ENCODE measurements at regions not wholly inside any gene's neighbourhood (a gene's known extent, or its start where the extent isn't known, plus 50 kb on each side); places are given as distances from the start of the nearest gene placed in this dataset.

DNA sequence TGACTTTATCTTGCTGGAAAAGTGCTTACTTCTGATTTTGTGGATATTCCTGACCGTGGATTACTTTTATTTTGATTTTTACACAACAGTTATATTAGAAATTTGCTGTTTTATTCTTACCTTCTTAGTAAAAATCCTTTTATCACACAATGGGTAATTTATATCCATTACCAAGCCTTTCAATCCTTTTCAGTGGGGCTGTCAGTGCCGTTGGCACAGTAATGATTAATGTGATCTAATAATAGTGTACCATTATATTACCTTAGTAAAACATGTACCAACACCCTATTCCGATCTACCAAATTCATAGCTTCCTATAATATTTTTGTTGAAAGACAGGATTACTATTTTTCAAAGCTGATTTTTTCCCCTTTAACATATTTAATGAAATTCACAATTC lies 87.3 kb upstream of the ZNF536 start:
- Mint-ChIP-seq H3K4me3 (no peak overlapping the region), H3K9me3 (ENCODE audit: insufficient read depth) (no peaks in the 10 kb centered on the region), H3K4me1 (no peaks in the 10 kb centered on the region), H3K27me3 (peaks cover 4% of the 10 kb centered on the region), H3K27ac (no peak overlapping the region)
- ChIA-PET CTCF (no interaction called here), POLR2A (no interaction called here)
- no peaks in the 10 kb centered on the region for H4K20me1 ChIP-seq (ENCODE audit: control insufficient read depth, insufficient read depth, low read length, poor library complexity, severe bottlenecking)
- DNase-seq (no peak), ATAC-seq (ENCODE audit: low read depth) (no peak)
- WGBS (ENCODE audit: insufficient coverage): no CpG with 5 or more reads among the region's 3 CpGs
- no peak overlapping the region for H3K4me3 ChIP-seq (ENCODE audit: control extremely low read depth in 1 of 5, extremely low read depth in 1 of 5, insufficient read depth in 1 of 5, low read depth in 2 of 5, low read length in 4 of 5)
- no peak overlapping the region for H2AFZ ChIP-seq (ENCODE audit: insufficient read depth, low read depth, low read length, poor library complexity, severe bottlenecking)
- H3K4me2 ChIP-seq (replicated peaks; ENCODE audit: low read depth, low read length, poor library complexity, severe bottlenecking): no peak overlapping the region
- no peaks in the 10 kb centered on the region for H3K79me2 ChIP-seq (ENCODE audit: control insufficient read depth, insufficient read depth, low read length)
- TF ChIP-seq EZH2 (IDR thresholded peaks at IDR 0.05; ENCODE audit: borderline replicate concordance, insufficient read depth, low read depth, low read length, poor library complexity, severe bottlenecking): no peak
- TF ChIP-seq, protein P1, sequence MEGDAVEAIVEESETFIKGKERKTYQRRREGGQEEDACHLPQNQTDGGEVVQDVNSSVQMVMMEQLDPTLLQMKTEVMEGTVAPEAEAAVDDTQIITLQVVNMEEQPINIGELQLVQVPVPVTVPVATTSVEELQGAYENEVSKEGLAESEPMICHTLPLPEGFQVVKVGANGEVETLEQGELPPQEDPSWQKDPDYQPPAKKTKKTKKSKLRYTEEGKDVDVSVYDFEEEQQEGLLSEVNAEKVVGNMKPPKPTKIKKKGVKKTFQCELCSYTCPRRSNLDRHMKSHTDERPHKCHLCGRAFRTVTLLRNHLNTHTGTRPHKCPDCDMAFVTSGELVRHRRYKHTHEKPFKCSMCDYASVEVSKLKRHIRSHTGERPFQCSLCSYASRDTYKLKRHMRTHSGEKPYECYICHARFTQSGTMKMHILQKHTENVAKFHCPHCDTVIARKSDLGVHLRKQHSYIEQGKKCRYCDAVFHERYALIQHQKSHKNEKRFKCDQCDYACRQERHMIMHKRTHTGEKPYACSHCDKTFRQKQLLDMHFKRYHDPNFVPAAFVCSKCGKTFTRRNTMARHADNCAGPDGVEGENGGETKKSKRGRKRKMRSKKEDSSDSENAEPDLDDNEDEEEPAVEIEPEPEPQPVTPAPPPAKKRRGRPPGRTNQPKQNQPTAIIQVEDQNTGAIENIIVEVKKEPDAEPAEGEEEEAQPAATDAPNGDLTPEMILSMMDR (IDR thresholded peaks at IDR 0.05): no peak
- no peaks in the 10 kb centered on the region for H3K27me3 ChIP-seq (replicated peaks in 1 of 4; ENCODE audit: control extremely low read depth in 1 of 4, control insufficient read depth in 3 of 4, insufficient read depth in 4 of 4, low read length in 3 of 4)
- no peak overlapping the region for H3K9ac ChIP-seq (ENCODE audit: low read length)
- intact Hi-C loops (cut with micrococcal nuclease): no loop called here
- peaks cover 0 to 9% (median 0%) of the 10 kb centered on the region in 3 donors for H3K9me3 ChIP-seq (ENCODE audit: control extremely low read depth in 1 of 3, control insufficient read depth in 2 of 3, insufficient read depth in 1 of 3, low read length in 2 of 3)
- no peaks in the 10 kb centered on the region for H3K4me1 ChIP-seq (ENCODE audit: control insufficient read depth in 2 of 2, insufficient read depth in 2 of 2, low read length in 2 of 2)
- H3K27ac ChIP-seq (ENCODE audit: low read length in 2 of 2): no peak overlapping the region
- no peaks in the 10 kb centered on the region for H3K36me3 ChIP-seq (replicated peaks in 1 of 2; ENCODE audit: control extremely low read depth in 1 of 2, control insufficient read depth in 1 of 2, extremely low read depth in 1 of 2, insufficient read depth in 2 of 2, low read length in 1 of 2)

DNA sequence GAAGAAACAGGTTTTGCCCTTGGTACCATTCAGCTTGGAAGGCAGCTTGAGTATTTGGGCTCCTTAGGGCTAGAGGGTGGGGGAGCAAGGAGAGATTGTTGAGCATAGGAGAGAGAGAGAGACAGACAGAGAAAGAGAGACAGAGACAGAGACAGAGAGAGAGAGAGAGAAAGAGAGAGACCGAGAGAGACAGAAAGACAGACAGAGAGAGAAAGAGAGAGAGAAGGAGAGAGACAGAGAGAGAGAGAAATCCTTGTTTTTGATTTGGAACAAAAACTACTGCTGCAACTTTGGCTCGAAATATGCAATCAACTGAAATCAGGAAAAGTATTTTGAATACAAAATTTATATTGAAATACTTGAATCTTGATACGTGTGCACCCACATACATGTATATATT lies 85.8 kb upstream of the ZNF536 start:
- Histone ChIP-seq H3K27ac (ENCODE audit: low read length in 2 of 2) (no peak overlapping the region), H3K9me3 (ENCODE audit: control extremely low read depth in 1 of 3, control insufficient read depth in 2 of 3, insufficient read depth in 1 of 3, low read length in 2 of 3) (peaks cover 0 to under 1% (median 0%) of the 10 kb centered on the region in 3 donors), H3K4me3 (ENCODE audit: control extremely low read depth in 1 of 5, extremely low read depth in 1 of 5, insufficient read depth in 1 of 5, low read depth in 2 of 5, low read length in 4 of 5) (no peak overlapping the region), H3K36me3 (replicated peaks in 1 of 2; ENCODE audit: control extremely low read depth in 1 of 2, control insufficient read depth in 1 of 2, extremely low read depth in 1 of 2, insufficient read depth in 2 of 2, low read length in 1 of 2) (no peaks in the 10 kb centered on the region), H3K27me3 (replicated peaks in 1 of 4; ENCODE audit: control extremely low read depth in 1 of 4, control insufficient read depth in 3 of 4, insufficient read depth in 4 of 4, low read length in 3 of 4) (no peaks in the 10 kb centered on the region), H4K20me1 (ENCODE audit: control insufficient read depth, insufficient read depth, low read length, poor library complexity, severe bottlenecking) (no peaks in the 10 kb centered on the region), H3K9ac (ENCODE audit: low read length) (no peak overlapping the region), H2AFZ (ENCODE audit: insufficient read depth, low read depth, low read length, poor library complexity, severe bottlenecking) (no peak overlapping the region), H3K4me2 (replicated peaks; ENCODE audit: low read depth, low read length, poor library complexity, severe bottlenecking) (no peak overlapping the region), H3K4me1 (ENCODE audit: control insufficient read depth in 2 of 2, insufficient read depth in 2 of 2, low read length in 2 of 2) (no peaks in the 10 kb centered on the region), H3K79me2 (ENCODE audit: control insufficient read depth, insufficient read depth, low read length) (no peaks in the 10 kb centered on the region)
- ATAC-seq (ENCODE audit: low read depth) (no peak), DNase-seq (no peak)
- no peaks in the 10 kb centered on the region for H3K4me1 Mint-ChIP-seq
- H3K27me3 Mint-ChIP-seq: peaks cover 4% of the 10 kb centered on the region
- H3K9me3 Mint-ChIP-seq (ENCODE audit: insufficient read depth): no peaks in the 10 kb centered on the region
- H3K4me3 Mint-ChIP-seq: no peak overlapping the region
- intact Hi-C loops (cut with micrococcal nuclease): no loop called here
- POLR2A ChIA-PET: no interaction called here
- no CpG with 5 or more reads among the region's 3 CpGs for WGBS (ENCODE audit: insufficient coverage)
- CTCF ChIA-PET: no interaction called here
- H3K27ac Mint-ChIP-seq: no peak overlapping the region
- TF ChIP-seq, protein P1 (IDR thresholded peaks at IDR 0.05): no peak
- TF ChIP-seq EZH2 (IDR thresholded peaks at IDR 0.05; ENCODE audit: borderline replicate concordance, insufficient read depth, low read depth, low read length, poor library complexity, severe bottlenecking): no peak
